Stomach (tissue), 4 donors: ENCODE measurements at regions not wholly inside any gene's neighbourhood (a gene's known extent, or its start where the extent isn't known, plus 50 kb on each side); places are given as distances from the start of the nearest gene placed in this dataset.

ENCODE experiments used
- EP300 ChIP-seq: sonication (generic); formaldehyde crosslinking; IDR thresholded peaks from one replicate; pipeline ENCODE4 v1.6.1; 2017; ENCODE audit warnings: antibody characterized with exemption
- POLR2A ChIP-seq, 4 donors: fragments of 450-650 bp; IDR thresholded peaks; one replicate each; pipeline ENCODE4 v1.6.1; 2016; ENCODE audit warnings: antibody characterized with exemption in 4 of 4, control low read depth in 2 of 4, mild to moderate bottlenecking in 1 of 4, moderate library complexity in 1 of 4
- TF ChIP-seq, protein P1 (sequence below), 7 experiments: fragments of 450-650 bp in 4 of 7; fragments of 200-600 bp in 3 of 7; sonication (generic) in 3 of 7; IDR thresholded peaks; one replicate each; pipeline ENCODE4 v1.5.1; 2016 to 2019; ENCODE audit warnings: antibody characterized with exemption in 7 of 7, control low read depth in 2 of 7, mild to moderate bottlenecking in 1 of 7

DNA sequence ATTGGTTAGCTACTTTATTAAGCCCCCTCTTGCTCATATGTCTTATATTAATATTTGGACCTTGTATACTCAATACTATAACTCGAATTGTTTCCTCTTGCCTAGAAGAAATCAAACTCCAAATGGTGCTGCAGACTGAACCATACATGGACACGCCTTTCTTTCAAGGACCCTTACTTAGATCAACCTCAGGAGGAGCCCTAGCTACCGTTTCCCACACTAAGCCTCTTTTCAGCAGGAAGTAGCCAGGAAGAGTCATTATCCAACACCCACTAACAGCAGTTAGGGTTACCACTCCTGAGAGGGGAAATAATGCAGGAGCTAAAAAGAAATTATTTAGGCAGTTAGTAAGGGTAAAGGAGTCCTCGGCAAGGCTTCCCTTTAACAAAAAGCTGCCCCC lies 243.8 kb upstream of the PUM3 start:
- TF ChIP-seq, protein P1, sequence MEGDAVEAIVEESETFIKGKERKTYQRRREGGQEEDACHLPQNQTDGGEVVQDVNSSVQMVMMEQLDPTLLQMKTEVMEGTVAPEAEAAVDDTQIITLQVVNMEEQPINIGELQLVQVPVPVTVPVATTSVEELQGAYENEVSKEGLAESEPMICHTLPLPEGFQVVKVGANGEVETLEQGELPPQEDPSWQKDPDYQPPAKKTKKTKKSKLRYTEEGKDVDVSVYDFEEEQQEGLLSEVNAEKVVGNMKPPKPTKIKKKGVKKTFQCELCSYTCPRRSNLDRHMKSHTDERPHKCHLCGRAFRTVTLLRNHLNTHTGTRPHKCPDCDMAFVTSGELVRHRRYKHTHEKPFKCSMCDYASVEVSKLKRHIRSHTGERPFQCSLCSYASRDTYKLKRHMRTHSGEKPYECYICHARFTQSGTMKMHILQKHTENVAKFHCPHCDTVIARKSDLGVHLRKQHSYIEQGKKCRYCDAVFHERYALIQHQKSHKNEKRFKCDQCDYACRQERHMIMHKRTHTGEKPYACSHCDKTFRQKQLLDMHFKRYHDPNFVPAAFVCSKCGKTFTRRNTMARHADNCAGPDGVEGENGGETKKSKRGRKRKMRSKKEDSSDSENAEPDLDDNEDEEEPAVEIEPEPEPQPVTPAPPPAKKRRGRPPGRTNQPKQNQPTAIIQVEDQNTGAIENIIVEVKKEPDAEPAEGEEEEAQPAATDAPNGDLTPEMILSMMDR (IDR thresholded peaks at IDR 0.05), result no peak
- TF ChIP-seq EP300 (no peak), POLR2A (IDR thresholded peaks at IDR 0.05) (no peak)
